Calu3 (cell line): ENCODE measurements at regions not wholly inside any gene's neighbourhood (a gene's known extent, or its start where the extent isn't known, plus 50 kb on each side); places are given as distances from the start of the nearest gene placed in this dataset.

Experiments
- BruUV-seq: library from RNA; stranded (reverse); fragments of 400-500 nt; replicated peaks from 2 replicates; lab custom pipeline; 2021; lab: Mats Ljungman, UMichigan
- CTCF ChIA-PET: fragments of 300-600 bp; sonication (Branson Sonifier 250); formaldehyde crosslinking; loops from one replicate; lab custom pipeline; 2022; ENCODE audit warnings: antibody characterized with exemption; lab: Charles Lee
- DNase-seq: peaks from one replicate; pipeline ENCODE4 v3.0.0; 2022
- H3K27ac Mint-ChIP-seq: one replicate; pipeline ENCODE4 v1.8.0; 2022; ENCODE audit warnings: mixed read lengths; ENCODE audit not compliant: unreplicated experiment
- H3K27me3 Mint-ChIP-seq: one replicate; pipeline ENCODE4 v1.8.0; 2022; ENCODE audit warnings: mixed read lengths; ENCODE audit not compliant: unreplicated experiment
- H3K36me3 Mint-ChIP-seq: one replicate; pipeline ENCODE4 v1.8.0; 2022; ENCODE audit warnings: mild to moderate bottlenecking, moderate library complexity, mixed read lengths; ENCODE audit not compliant: insufficient read depth, unreplicated experiment
- H3K4me1 Mint-ChIP-seq: one replicate; pipeline ENCODE4 v1.8.0; 2022; ENCODE audit warnings: mild to moderate bottlenecking, low read depth, mixed read lengths; ENCODE audit not compliant: unreplicated experiment
- H3K4me3 Mint-ChIP-seq: one replicate; pipeline ENCODE4 v1.8.0; 2022; ENCODE audit warnings: mild to moderate bottlenecking, low read depth, moderate library complexity, mixed read lengths; ENCODE audit not compliant: unreplicated experiment
- H3K9me3 Mint-ChIP-seq: one replicate; pipeline ENCODE4 v1.8.0; 2022; ENCODE audit warnings: low read depth, mixed read lengths; ENCODE audit not compliant: unreplicated experiment
- CTCF ChIP-seq: fragments of 200-600 bp; IDR thresholded peaks from one replicate; pipeline ENCODE4 v1.8.0; 2022; ENCODE audit warnings: antibody characterized with exemption; ENCODE audit not compliant: unreplicated experiment
- intact Hi-C: fragments of 100-400 bp; cut with micrococcal nuclease; formaldehyde crosslinking; loops from one replicate; pipeline ENCODE4 v1.10.0; 2022; ENCODE audit not compliant: unreplicated experiment

GRCh38 chr5:130689831-130690230, 475.2 kb downstream of the HINT1 start:
- Mint-ChIP-seq H3K27ac (no peak overlapping the region), H3K4me3 (no peak overlapping the region), H3K9me3 (no peaks in the 10 kb centered on the region), H3K27me3 (no peaks in the 10 kb centered on the region), H3K4me1 (no peaks in the 10 kb centered on the region), H3K36me3 (no peaks in the 10 kb centered on the region)
- intact Hi-C loops: no loop called here
- no peak for DNase-seq
- BruUV-seq: no TSS peak
- no peak for TF ChIP-seq CTCF
- CTCF ChIA-PET: no interaction called here

DNA sequence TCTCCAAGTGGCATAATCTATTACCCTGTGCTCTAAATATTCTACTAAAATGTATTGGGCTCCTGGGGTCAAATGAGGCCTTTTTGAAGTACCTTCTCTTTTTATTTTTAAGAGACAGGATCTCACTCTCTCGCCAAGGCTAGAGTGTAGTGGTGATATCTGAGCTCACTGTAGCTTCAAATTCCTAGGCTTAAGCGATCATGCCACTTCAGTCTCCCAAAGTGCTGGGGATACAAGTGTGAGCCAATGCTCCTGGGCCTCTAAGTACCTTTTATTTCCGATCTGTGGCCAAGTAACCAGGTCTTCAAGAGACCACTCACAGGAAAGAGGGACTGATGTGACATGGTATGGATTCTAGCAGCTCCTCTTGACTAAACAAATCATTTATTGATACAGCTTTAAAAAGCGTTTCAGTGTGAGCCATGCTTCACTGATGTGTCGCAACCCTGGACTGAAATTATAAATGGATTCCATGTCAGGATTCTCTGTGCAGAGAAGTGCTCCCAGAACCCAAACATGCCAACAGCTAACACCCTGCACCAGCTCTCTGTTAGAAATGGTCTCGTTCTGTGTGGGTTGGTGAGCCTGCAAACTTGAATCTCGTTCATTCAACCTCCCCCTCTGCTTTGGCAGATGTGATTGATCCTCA, 477.8 kb downstream of the HINT1 start:
- no peak overlapping the region for H3K27ac Mint-ChIP-seq
- H3K36me3 Mint-ChIP-seq: no peaks in the 10 kb centered on the region
- TF ChIP-seq CTCF: no peak
- intact Hi-C loops: no loop called here
- no peak overlapping the region for H3K4me3 Mint-ChIP-seq
- no peaks in the 10 kb centered on the region for H3K4me1 Mint-ChIP-seq
- CTCF ChIA-PET: no interaction called here
- BruUV-seq: no TSS peak
- no peaks in the 10 kb centered on the region for H3K27me3 Mint-ChIP-seq
- H3K9me3 Mint-ChIP-seq: no peaks in the 10 kb centered on the region
- DNase-seq: no peak

GRCh38 chr5:130678637-130679036, 486.4 kb downstream of the HINT1 start:
- no peak overlapping the region for H3K4me3 Mint-ChIP-seq
- peaks cover 2% of the 10 kb centered on the region for H3K9me3 Mint-ChIP-seq
- CTCF ChIA-PET: no interaction called here
- intact Hi-C loops: no loop called here
- no peaks in the 10 kb centered on the region for H3K27me3 Mint-ChIP-seq
- H3K4me1 Mint-ChIP-seq: no peaks in the 10 kb centered on the region
- H3K36me3 Mint-ChIP-seq: no peaks in the 10 kb centered on the region
- BruUV-seq: no TSS peak
- TF ChIP-seq CTCF: no peak
- no peak overlapping the region for H3K27ac Mint-ChIP-seq
- no peak for DNase-seq

DNA sequence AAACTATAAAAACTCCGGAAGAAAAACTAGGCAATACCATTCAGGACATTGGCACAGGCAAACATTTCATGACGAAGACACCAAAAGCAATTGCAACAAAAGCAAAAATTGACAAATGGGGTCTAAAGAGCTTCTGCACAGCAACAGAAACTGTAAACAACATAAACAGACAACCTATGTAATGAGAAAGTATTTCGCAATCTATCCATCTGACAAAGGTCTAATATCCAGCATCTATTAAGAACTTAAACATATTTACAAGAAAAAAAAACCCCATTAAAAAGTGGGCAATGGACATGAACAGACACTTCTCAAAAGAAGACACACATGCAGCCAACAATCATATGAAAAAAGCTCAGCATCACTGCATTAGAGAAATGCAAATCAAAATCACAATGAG, 498.6 kb downstream of the HINT1 start:
- Mint-ChIP-seq H3K9me3 (peaks cover 3% of the 10 kb centered on the region), H3K4me1 (no peaks in the 10 kb centered on the region), H3K27me3 (no peaks in the 10 kb centered on the region), H3K27ac (no peak overlapping the region), H3K36me3 (no peaks in the 10 kb centered on the region), H3K4me3 (no peak overlapping the region)
- intact Hi-C loops: no loop called here
- DNase-seq: no peak
- CTCF ChIA-PET: no interaction called here
- BruUV-seq: no TSS peak
- no peak for TF ChIP-seq CTCF
